Memory B cell (primary cell): ENCODE measurements at regions not wholly inside any gene's neighbourhood (a gene's known extent, or its start where the extent isn't known, plus 50 kb on each side); places are given as distances from the start of the nearest gene placed in this dataset.
A peak's percentile ranks its signal among the peaks of the same experiment; 100 is the strongest.
"Not testable (repeated sequence)": the region's sequence is repeated elsewhere in the genome, so short reads cannot be mapped to it uniquely, and the experiment has no call there.

Experiments
- ATAC-seq: fragments of 150-1000 bp; cut with Tn5 transposase; 2 replicates; pipeline ENCODE4 v1.10.0; 2021; ENCODE audit warnings: low read depth, mild to moderate bottlenecking, moderate library complexity
- DNase-seq, 2 donors: peaks; one replicate each; pipeline ENCODE4 v3.0.0; 2022; ENCODE audit warnings: low spot score in 2 of 2
- H3K27ac Mint-ChIP-seq: one replicate; pipeline ENCODE4 v1.8.0; 2022; ENCODE audit warnings: mild to moderate bottlenecking, moderate library complexity, mixed read lengths
- H3K27me3 Mint-ChIP-seq: one replicate; pipeline ENCODE4 v1.8.0; 2022; ENCODE audit warnings: mixed read lengths
- H3K36me3 Mint-ChIP-seq: one replicate; pipeline ENCODE4 v1.8.0; 2022; ENCODE audit warnings: mild to moderate bottlenecking, mixed read lengths
- H3K4me1 Mint-ChIP-seq: one replicate; pipeline ENCODE4 v1.8.0; 2022; ENCODE audit warnings: mixed read lengths
- H3K4me3 Mint-ChIP-seq: one replicate; pipeline ENCODE4 v1.8.0; 2022; ENCODE audit warnings: mild to moderate bottlenecking, moderate library complexity, mixed read lengths
- H3K9me3 Mint-ChIP-seq: one replicate; pipeline ENCODE4 v1.8.0; 2022; ENCODE audit warnings: mixed read lengths

DNA sequence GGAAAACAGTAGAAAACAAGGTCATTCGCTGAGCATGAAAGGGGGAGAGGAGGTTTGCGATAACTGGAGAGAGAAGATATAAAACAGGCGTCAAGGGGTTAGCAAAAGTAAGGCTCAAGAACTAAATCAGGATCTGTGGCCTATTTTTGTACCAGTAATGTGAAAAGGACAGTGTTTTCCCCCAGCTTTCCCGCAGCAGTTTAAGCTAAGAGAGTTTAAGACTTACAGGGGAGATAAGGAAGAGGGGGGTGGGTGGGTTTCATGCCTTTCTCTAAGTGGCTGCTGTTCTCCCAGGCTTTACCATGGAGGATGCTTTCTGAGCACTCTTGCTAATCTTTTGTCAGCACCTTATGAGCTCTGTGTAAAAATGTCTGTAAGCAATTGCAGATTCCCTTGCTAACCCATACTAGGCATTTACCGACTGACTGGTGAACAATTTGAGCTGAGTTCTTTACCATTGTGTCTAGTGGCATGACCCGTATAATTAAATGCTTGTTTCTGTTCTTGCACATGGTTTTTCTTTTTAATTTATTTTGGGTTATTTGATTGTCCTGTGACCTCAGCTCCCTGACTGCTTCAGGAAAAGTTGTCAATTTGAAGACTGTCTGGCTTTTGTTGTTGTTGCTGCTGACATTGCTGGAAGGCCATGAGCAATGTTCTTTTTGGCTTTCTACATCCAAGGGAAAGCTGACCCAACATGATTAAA, 144.0 kb downstream of the KBTBD2 start:
- H3K9me3 Mint-ChIP-seq, ATAC-seq, DNase-seq, H3K36me3 Mint-ChIP-seq, H3K27me3 Mint-ChIP-seq, H3K4me1 Mint-ChIP-seq, H3K4me3 Mint-ChIP-seq, H3K27ac Mint-ChIP-seq: not testable (repeated sequence)

DNA sequence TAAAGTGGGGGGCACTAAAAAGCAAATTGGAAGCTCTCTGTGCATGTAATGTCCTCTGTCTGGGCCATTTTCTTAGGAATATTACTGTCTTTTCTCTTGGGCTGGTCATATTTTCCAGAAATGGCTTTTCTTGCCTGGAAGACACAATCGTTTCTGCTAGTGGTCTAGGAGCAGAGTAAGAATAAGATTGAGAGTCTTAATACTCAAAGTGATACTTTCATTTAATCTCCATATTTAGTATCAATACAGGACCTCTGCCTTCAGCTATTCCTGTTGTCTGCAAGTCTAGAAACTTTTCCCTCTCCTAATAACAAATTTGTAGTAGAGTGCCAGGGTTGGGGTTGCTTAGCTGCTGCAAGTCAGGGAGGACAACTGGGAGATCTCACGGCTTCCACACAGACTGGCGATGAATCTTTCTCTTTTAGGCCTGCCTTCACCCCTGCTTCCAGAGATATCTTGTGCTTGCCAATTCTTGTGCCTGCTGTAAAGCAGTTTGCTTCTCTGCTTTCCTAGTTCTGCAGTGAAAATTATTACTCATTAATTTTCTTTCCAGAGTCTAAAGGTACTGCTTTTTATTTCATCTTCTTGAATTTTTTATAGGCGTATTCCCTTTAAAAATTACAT, 149.6 kb downstream of the KBTBD2 start:
- H3K4me1 Mint-ChIP-seq, H3K27ac Mint-ChIP-seq, ATAC-seq, H3K27me3 Mint-ChIP-seq, H3K9me3 Mint-ChIP-seq, DNase-seq, H3K36me3 Mint-ChIP-seq, H3K4me3 Mint-ChIP-seq: not testable (repeated sequence)

DNA sequence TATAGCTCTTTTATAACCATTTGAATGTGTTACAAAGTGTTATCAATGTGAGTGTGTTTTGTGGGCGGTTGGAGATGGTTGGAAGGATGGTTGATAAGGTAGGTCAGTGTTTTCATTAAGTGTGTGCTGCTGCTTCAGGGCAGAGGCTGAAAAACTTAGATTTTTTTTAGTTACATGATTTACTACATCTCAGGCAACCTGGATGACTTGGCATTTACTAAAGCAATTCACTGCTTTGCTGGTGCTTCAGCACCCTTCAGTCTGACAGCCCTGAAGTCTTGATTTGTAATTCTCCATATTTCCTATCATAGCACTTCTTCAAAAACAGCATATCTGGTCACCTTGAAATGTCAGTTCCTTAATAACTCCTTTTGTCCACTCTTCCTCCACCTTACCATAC, 151.8 kb downstream of the KBTBD2 start:
- not testable (repeated sequence) for ATAC-seq, H3K4me3 Mint-ChIP-seq, H3K9me3 Mint-ChIP-seq, H3K4me1 Mint-ChIP-seq, DNase-seq, H3K36me3 Mint-ChIP-seq, H3K27me3 Mint-ChIP-seq, H3K27ac Mint-ChIP-seq

DNA sequence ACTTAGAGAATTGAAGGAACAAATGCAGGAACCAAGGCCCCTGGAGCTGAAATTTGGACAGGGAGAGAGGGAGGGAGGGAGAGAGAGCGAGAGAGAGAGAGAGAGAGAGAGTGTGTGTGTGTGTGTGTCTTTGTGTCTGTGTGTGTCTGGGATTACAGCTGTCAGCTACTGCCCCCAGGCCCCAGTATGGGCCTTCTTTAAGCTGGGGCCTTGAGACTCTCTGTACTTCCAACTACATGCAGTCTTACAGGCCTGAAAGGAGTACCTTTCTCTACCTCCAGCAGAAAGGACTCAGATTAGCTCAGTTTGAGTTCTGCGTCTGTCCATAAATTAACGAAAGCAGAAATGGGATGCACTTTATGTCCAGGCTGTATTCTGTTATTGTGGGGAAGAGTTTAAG, 153.2 kb downstream of the KBTBD2 start:
- H3K27ac Mint-ChIP-seq, DNase-seq, H3K36me3 Mint-ChIP-seq, H3K27me3 Mint-ChIP-seq, H3K4me3 Mint-ChIP-seq, H3K4me1 Mint-ChIP-seq, ATAC-seq, H3K9me3 Mint-ChIP-seq: not testable (repeated sequence)

DNA sequence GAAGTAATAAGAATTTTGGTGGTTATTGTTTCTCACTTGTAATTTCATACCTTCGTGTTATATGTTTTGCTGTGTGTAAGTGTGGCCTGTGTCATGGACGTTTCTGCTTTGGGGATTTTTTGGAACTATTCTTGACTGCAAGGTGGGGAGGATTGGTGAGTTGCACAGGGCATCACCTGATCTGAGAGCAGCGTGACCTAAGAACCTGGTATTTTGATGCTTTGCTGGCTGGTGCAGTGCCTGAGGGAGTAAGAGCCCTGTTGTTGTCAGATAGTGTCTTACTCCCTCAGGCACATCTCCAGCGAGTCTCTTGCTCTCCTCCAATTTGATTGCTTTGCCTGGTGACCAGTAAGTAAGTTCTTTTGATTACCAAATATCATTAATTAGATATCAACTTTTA, 158.8 kb downstream of the KBTBD2 start:
- not testable (repeated sequence) for H3K4me3 Mint-ChIP-seq, DNase-seq, ATAC-seq, H3K36me3 Mint-ChIP-seq, H3K27ac Mint-ChIP-seq, H3K9me3 Mint-ChIP-seq, H3K27me3 Mint-ChIP-seq, H3K4me1 Mint-ChIP-seq

DNA sequence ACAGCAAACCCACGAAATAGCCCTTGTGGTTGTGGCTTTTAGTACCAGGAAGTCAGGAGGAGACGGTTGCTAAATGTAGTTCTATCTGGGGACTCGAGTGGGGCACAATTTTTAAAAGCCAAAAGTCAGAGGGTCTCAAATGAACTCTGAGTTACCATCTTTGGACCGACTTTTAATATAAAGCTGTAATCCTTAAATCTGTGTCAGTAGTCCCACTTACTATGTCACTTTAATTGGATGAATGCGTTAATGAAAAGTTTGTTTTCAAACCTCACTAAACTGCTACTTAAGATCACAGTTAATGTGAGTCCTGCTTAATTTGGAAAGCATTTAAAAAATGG, 162.3 kb downstream of the KBTBD2 start:
- not testable (repeated sequence) for H3K4me1 Mint-ChIP-seq, H3K27ac Mint-ChIP-seq, H3K27me3 Mint-ChIP-seq, DNase-seq, ATAC-seq, H3K36me3 Mint-ChIP-seq, H3K9me3 Mint-ChIP-seq
- peak overlapping the region; percentile 27 for H3K4me3 Mint-ChIP-seq

DNA sequence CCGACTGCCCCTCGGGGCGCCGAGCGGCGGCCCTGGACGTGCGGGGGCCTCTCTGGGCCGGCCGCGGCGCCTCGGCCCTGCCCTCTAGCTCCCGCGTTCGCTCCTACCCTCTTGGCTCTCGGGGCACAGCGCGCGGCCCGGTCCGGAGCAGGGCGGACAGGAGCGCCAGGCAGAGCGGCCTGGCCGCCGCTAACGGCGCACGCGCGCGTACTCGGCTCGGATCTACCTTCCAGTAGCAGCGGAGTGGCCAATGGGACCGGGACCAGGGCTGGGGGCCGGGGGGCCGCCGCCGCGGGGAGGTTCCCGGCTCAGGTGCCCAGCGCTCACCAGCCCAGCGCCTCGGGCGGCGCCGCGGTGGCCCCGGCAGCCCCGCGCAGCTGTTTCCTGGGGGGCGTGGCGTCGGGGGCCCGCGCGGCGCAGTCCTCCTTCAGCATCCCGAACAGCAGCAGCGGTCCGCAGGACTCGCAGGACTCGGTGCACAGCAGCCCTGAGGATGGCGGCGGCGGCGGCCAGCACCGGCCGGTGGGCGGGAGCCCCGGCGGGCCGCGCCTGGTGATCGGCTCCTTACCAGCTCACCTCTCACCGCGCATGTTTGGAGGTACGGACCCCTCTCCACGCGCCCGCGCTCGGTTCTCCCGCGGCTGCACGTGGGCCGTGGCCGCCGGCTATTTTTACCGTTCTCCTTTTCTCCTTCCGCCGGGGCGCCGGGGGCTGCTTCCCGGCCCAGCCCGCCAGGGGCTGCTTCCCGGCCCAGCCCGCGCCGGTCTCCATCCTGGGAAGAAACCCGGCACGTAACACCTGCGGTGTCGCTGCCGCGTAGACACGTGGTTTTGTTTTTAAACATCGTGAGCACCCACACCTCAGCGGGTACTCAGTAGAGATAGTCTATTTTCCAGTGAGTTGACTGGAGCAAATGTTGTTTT, 162.9 kb downstream of the KBTBD2 start:
- peak overlapping the region; percentile 81 for H3K4me3 Mint-ChIP-seq
- peak; percentile 68 for ATAC-seq
- not testable (repeated sequence) for H3K36me3 Mint-ChIP-seq, H3K9me3 Mint-ChIP-seq, H3K27me3 Mint-ChIP-seq, H3K4me1 Mint-ChIP-seq, H3K27ac Mint-ChIP-seq
- peak; percentile 40 to 54 for DNase-seq

DNA sequence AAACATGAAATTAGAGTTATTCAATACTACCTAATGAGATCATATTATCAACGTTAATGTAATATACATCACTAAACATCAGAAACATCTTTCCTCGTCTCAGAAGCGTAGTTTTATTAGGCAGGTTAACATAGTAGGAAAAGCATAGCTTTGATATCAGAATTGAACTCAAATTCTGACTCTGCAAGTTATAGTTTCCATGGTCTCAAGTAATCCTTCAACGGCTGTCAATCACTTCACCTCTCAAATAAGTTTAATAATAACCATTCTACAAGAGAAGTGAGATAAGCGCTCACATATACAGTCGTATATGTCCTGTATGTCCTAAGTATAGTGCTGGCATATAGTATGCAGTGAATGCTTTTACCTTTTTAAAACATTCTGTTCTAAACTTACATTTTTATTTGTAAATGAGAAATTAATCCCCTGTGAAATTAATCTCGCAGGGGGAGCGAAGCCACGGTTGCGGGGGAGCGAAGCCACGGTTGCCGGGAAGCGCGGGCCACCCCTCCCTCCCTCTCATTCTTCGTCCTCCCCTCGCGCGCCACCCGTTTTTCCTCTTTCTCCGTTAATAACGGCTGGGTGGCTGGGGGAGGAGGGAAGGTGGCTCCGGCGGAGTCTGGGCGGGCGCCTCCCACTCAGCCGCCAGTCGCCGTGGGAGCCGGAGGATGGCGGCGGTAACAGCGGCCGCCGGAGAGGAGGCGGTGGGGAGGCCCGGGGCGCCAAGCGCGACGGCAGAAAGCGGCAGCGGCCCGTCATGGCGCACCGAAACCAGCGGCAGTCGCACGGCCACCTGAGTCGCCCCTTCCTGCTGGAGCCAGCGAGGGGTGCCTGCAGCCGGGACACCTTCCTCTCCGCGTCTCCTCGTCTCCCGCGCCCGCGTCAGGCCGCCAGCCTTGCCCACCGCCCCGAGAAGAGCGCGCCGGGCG, 163.8 kb downstream of the KBTBD2 start:
- H3K9me3 Mint-ChIP-seq, H3K27me3 Mint-ChIP-seq, H3K36me3 Mint-ChIP-seq, H3K4me1 Mint-ChIP-seq: not testable (repeated sequence)
- DNase-seq: peak; percentile 32 to 52
- Mint-ChIP-seq H3K27ac (peak overlapping the region; percentile 63), H3K4me3 (peak overlapping the region; percentile 81)
- peak; percentile 72 for ATAC-seq

DNA sequence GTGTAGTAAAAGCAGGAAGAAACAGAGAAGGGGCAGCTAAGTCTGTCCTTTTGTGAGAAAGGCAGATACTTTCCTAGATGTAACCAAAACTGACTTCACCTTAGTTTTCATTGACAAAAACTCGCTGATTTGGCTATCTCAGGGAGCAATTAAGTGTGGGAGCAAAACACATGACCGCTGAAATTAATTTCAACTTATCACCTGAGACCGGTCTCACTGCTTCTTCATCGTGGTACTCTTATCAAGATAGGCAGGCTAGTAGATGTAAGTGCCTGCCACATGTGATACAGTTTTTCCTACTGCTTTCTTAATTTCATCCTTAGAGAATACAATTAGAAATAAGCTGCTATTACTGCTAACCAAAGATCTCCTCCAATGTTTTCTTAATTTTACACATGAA, 168.7 kb downstream of the KBTBD2 start:
- not testable (repeated sequence) for H3K9me3 Mint-ChIP-seq, H3K27ac Mint-ChIP-seq, H3K4me3 Mint-ChIP-seq, H3K4me1 Mint-ChIP-seq, ATAC-seq, H3K27me3 Mint-ChIP-seq, H3K36me3 Mint-ChIP-seq, DNase-seq

DNA sequence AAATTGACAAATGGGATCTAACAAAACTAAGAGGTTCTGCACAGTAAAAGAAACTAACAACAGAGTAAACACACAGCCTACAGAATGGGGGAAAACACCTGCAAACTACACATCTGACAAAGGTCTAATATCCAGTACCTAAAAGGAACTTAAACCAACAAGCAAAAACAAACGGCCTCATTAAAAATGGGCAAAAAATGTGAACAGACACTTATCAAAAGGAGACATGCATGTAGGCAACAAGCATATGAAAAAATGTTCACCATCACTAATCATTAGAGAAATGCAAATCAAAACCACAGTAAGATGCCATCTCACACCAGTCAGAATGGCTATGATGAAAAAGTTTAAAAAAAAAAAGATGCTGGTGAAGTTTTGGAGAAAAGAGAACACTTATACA, 197.4 kb downstream of the KBTBD2 start:
- H3K4me1 Mint-ChIP-seq: peaks cover 10% of the 10 kb centered on the region
- ATAC-seq (no peak), DNase-seq (no peak)
- no peak overlapping the region for H3K4me3 Mint-ChIP-seq
- H3K27ac Mint-ChIP-seq: no peak overlapping the region
- no peaks in the 10 kb centered on the region for H3K27me3 Mint-ChIP-seq
- H3K9me3 Mint-ChIP-seq: no peaks in the 10 kb centered on the region
- H3K36me3 Mint-ChIP-seq: peaks cover 1% of the 10 kb centered on the region

DNA sequence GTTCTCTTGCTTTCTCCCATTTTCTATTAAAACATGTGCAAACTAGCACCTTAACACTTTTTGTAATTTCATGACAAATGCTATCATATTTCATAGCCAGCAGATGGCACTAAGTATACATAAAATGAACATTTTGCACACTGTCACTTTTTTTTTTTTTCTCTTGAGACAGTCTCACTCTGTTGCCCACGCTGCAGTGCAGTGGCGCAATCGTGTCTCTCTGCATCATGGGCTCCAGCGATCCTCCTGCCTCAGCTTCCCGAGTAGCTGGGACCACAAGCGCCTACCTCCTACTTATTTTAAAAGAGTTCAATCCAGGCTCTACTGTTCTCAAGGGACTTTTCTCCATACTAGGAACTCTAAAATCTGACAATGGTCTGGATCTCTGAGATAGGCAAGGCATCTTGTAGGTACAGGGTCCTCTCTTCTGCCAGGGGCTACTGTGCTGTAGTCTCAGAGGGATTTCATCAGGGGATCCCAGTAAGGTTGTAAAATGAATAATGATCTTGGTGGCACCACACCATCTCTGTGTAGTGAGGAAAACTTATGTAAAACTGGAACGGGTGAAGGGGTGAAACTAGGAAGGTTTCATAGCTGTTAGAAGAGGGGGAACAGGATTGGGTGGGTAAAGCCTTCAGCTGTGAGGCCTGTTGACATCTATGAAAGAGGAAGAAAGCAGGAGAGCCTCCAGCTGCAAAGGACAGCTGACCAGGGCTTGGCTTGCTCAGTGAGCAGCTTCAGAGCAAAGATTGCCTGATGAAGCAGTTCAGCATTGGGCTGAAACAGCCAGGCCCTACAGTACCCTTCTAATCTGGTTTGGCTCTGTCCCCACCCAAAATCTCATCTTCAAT, 196.9 kb downstream of the AVL9 start:
- H3K27ac Mint-ChIP-seq: peak overlapping the region; percentile 59
- peaks cover 13% of the 10 kb centered on the region for H3K4me1 Mint-ChIP-seq
- ATAC-seq: peak; percentile 86
- not testable (repeated sequence) for H3K36me3 Mint-ChIP-seq, H3K27me3 Mint-ChIP-seq, H3K9me3 Mint-ChIP-seq
- DNase-seq: peak; percentile 26 to 36
- peak overlapping the region; percentile 69 for H3K4me3 Mint-ChIP-seq

DNA sequence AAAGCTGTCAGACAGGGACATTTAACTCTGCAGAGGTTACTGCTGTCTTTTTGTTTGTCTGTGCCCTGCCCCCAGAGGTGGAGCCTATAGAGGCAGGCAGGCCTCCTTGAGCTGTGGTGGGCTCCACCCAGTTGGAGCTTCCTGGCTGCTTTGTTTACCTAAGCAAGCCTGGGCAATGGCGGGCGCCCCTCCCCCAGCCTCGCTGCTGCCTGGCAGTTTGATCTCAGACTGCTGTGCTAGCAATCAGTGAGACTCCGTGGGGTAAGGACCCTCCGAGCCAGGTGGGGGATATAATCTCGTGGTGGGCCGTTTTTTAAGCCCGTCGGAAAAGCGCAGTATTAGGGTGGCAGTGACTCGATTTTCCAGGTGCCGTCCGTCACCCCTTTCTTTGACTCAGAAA, 192.8 kb downstream of the AVL9 start:
- H3K27me3 Mint-ChIP-seq, H3K27ac Mint-ChIP-seq, DNase-seq, H3K36me3 Mint-ChIP-seq, ATAC-seq, H3K4me3 Mint-ChIP-seq, H3K9me3 Mint-ChIP-seq: not testable (repeated sequence)
- H3K4me1 Mint-ChIP-seq: peaks cover 13% of the 10 kb centered on the region

DNA sequence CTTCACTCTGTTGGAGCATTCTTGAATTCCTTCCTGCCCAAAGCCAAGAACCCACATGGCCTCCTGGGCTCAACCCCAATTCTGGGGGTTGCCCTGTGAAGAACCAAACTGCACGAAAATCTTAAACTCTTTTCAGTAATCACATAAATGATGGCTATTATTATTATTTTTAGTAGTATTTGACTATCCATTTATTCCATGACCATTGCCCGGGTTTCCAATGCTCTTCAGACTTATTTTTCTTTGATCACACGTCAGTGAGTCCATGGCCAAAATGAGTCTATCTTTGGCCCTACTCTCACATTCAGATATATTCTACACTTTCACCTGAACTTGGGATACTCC, 185.9 kb downstream of the AVL9 start:
- ATAC-seq (no peak), DNase-seq (no peak)
- no peaks in the 10 kb centered on the region for H3K36me3 Mint-ChIP-seq
- peaks cover 3% of the 10 kb centered on the region for H3K4me1 Mint-ChIP-seq
- no peaks in the 10 kb centered on the region for H3K9me3 Mint-ChIP-seq
- no peak overlapping the region for H3K4me3 Mint-ChIP-seq
- H3K27ac Mint-ChIP-seq: no peak overlapping the region
- peaks cover 2% of the 10 kb centered on the region for H3K27me3 Mint-ChIP-seq
